Fibroblast of mammary gland (primary cell): ENCODE measurements at regions not wholly inside any gene's neighbourhood (a gene's known extent, or its start where the extent isn't known, plus 50 kb on each side); places are given as distances from the start of the nearest gene placed in this dataset.

Source experiments
- DNase-seq: peaks from one replicate; pipeline ENCODE4 v3.0.0-alpha.2; 2010; ENCODE audit warnings: low read depth
- H3K4me3 ChIP-seq: 2 replicates; pipeline ENCODE4 v1.5.1; 2011; ENCODE audit warnings: low read depth, mild to moderate bottlenecking, low read length, moderate library complexity; ENCODE audit not compliant: control insufficient read depth
- TF ChIP-seq, protein P1 (sequence below): conservative IDR thresholded peaks from 2 replicates; pipeline ENCODE4 v1.5.1; 2011; ENCODE audit warnings: low read depth, low read length, inconsistent platforms; ENCODE audit not compliant: control insufficient read depth, insufficient read depth

GRCh38 chr3:184652465-184652864 lies 59.4 kb downstream of the MAGEF1 start:
- no peak overlapping the region for H3K4me3 ChIP-seq
- DNase-seq, result no peak
- TF ChIP-seq, protein P1, sequence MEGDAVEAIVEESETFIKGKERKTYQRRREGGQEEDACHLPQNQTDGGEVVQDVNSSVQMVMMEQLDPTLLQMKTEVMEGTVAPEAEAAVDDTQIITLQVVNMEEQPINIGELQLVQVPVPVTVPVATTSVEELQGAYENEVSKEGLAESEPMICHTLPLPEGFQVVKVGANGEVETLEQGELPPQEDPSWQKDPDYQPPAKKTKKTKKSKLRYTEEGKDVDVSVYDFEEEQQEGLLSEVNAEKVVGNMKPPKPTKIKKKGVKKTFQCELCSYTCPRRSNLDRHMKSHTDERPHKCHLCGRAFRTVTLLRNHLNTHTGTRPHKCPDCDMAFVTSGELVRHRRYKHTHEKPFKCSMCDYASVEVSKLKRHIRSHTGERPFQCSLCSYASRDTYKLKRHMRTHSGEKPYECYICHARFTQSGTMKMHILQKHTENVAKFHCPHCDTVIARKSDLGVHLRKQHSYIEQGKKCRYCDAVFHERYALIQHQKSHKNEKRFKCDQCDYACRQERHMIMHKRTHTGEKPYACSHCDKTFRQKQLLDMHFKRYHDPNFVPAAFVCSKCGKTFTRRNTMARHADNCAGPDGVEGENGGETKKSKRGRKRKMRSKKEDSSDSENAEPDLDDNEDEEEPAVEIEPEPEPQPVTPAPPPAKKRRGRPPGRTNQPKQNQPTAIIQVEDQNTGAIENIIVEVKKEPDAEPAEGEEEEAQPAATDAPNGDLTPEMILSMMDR, result no peak

DNA sequence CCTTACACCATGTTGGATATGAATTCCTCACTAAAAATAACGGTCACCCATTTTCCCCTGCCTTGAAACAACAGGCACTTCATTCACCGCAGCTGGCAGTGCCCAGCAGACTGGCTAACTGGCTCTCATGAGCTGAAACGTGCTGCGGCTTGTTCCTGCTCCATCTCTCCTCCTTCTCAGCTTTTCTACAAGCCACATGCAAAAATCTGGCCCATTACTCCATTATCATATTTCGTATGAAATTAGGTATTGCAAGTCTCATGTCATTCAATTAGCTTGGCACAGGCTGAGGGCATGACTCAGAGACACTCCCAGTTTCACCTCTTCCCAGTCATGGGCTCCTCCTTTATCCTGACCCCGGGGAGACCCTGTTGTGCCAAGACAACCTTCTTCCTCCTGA lies 60.0 kb downstream of the MAGEF1 start:
- no peak overlapping the region for H3K4me3 ChIP-seq
- TF ChIP-seq, protein P1, result no peak
- no peak for DNase-seq

DNA sequence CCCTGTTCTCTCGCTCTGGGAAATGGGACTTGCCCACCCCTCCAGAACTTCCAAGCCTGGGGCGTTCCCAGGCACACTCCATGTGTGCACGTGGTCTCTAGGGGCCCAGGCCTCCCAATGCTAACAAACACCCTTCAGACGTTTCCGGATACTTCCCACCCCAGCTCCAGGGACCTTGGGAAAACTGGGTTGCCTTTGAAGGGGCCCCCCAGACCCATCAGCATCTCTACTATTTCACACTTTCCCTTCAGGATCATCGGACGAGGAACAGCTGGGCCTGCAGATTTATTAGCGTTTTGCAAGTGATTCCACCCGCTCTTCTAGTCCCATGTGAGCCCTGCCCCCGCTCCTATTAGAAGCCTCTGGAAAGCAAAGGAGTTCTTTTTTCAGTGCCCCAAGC lies 63.2 kb downstream of the MAGEF1 start:
- H3K4me3 ChIP-seq, result no peak overlapping the region
- TF ChIP-seq, protein P1, result no peak
- no peak for DNase-seq

- no peak overlapping the region for H3K4me3 ChIP-seq
- DNase-seq, result no peak
- TF ChIP-seq, protein P1, result no peak
These were observed 64.4 kb downstream of the MAGEF1 start for GRCh38 chr3:184647405-184647936.

DNA sequence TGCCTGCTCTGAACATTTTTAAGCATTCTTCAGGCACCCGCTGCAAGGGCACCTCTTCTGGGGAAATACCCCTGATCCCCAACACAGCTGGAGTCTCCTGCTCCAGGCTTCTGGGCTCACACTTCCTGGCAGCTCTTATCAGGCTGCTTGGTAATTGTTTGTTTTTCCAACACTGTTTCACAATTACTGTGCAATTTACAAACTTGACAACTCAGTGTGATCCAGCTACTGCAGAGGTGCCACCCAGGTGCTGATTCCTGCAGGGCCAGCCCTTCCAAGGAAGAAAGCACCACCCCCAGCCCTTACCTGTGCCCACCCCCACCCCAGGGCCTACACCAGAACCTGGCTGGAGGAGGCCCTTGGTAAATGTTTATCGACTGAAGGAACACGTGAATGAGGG lies 66.5 kb downstream of the MAGEF1 start:
- TF ChIP-seq, protein P1, result no peak
- no peak for DNase-seq
- H3K4me3 ChIP-seq, result no peak overlapping the region

GRCh38 chr3:184643442-184643841 lies 68.4 kb downstream of the MAGEF1 start:
- DNase-seq, result no peak

More at GRCh38 chr3:184643442-184643841, 68.4 kb downstream of the MAGEF1 start:
- H3K4me3 ChIP-seq, result no peak overlapping the region
- TF ChIP-seq, protein P1, result no peak
